ENCODE measurements at regions not wholly inside any gene's neighbourhood (a gene's known extent, or its start where the extent isn't known, plus 50 kb on each side); places are given as distances from the start of the nearest gene placed in this dataset.

DNA sequence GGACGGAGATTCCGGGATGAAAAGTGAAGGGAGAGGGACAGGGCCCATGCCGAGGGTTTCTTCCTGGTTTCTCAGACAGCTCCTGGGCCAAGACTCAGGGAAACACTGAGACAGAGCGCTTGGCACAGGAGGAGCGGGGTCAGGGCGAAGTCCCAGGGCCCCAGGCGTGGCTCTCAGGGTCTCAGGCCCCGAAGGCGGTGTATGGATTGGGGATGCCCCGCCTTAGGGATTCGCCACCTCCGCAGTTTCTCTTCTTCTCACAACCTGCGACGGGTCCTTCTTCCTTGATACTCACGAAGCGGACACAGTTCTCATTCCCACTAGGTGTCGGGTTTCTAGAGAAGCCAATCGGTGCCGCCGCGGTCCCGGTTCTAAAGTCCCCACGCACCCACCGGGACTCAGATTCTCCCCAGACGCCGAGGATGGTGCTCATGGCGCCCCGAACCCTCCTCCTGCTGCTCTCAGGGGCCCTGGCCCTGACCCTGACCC lies 55.0 kb upstream of the HLA-A start:
- H3K4me3 ChIP-seq: peak overlapping the region; percentile 86
- in situ Hi-C loops (cut with MboI): no loop called here
- H3K4me1 ChIP-seq (ENCODE audit: control insufficient read depth, insufficient read depth, low read length): no peaks in the 10 kb centered on the region
- peak overlapping the region; percentile 73 for H2AFZ ChIP-seq (ENCODE audit: control insufficient read depth, low read depth, low read length)
- no peak for DNase-seq (ENCODE audit: low read depth, low spot score)
- no peaks in the 10 kb centered on the region for H4K20me1 ChIP-seq (ENCODE audit: control insufficient read depth, insufficient read depth)
- no peaks in the 10 kb centered on the region for H3K36me3 ChIP-seq (ENCODE audit: control insufficient read depth in 2 of 2, insufficient read depth in 2 of 2, low read length in 1 of 2)
- FAIRE-seq: no peak
- intact Hi-C loops (cut with micrococcal nuclease; ENCODE audit: unreplicated experiment): loop anchor here (1.0 kb wide), 1 partner anchor 54 kb away; no protein-coding TSS in a partner anchor
- no peaks in the 10 kb centered on the region for H3K27me3 ChIP-seq (replicated peaks in 1 of 2; ENCODE audit: control insufficient read depth in 2 of 2, insufficient read depth in 2 of 2, low read length in 1 of 2)
- WGBS (ENCODE audit: insufficient coverage, insufficient replicate concordance, low lambda C conversion rate, missing lambda C conversion rate): under 1% methylated on average over 28 of the region's 28 CpGs
- peak overlapping the region; percentile 92 for H3K9ac ChIP-seq (ENCODE audit: control insufficient read depth, insufficient read depth, low read length)
- ChIA-PET SMC1A (ENCODE audit: uncharacterized antibody, unreplicated experiment) (interaction anchor here (0.7 to 1.8 kb wide), 5 partner anchors 19 to 79 kb away, joined by 3 to 11 read pairs (median 3); no protein-coding TSS in a partner anchor), RAD21 (ENCODE audit: unreplicated experiment) (interaction anchor here (0.6 to 1.7 kb wide), 2 partner anchors 77 to 79 kb away, joined by 3 to 5 read pairs; no protein-coding TSS in a partner anchor), CTCF (interaction anchor here (0.7 to 1.5 kb wide), 7 partner anchors 36 to 152 kb away, joined by 3 to 6 read pairs (median 4); no protein-coding TSS in a partner anchor), POLR2A (interaction anchor here (0.6 to 0.9 kb wide), 4 partner anchors 77 to 439 kb away, joined by 3 to 4 read pairs (median 3); no protein-coding TSS in a partner anchor)
- H3K9me3 ChIP-seq (replicated peaks; ENCODE audit: control insufficient read depth, insufficient read depth, low read length): no peaks in the 10 kb centered on the region; the same call in 2 of the 3 replicates
- BruUV-seq (replicated peaks): no TSS peak
- peak overlapping the region; percentile 75 for H3K27ac ChIP-seq (ENCODE audit: control insufficient read depth, insufficient read depth)
- TF ChIP-seq CHD2 (IDR thresholded peaks at IDR 0.05; ENCODE audit: borderline replicate concordance, low read depth, low read length) (no peak), CREB1 (IDR thresholded peaks at IDR 0.05; ENCODE audit: low read depth) (0 out of 2 replicates have a peak, but pooled peaks have one; percentile 11), MXI1 (IDR thresholded peaks at IDR 0.05; ENCODE audit: low read depth, low read length) (0 out of 2 replicates have a peak, but pooled peaks have one; percentile 5), RCOR1 (conservative IDR thresholded peaks at IDR 0.05; ENCODE audit: low read depth, low read length) (no peak), TCF12 (IDR thresholded peaks at IDR 0.05; ENCODE audit: low read depth, low read length) (no peak), RB1 (IDR thresholded peaks at IDR 0.05; ENCODE audit: borderline replicate concordance) (0 out of 2 replicates have a peak, but pooled peaks have one; percentile 16), TAF1 (IDR thresholded peaks at IDR 0.05; ENCODE audit: borderline replicate concordance, low read depth, low read length) (no peak), HCFC1 (IDR thresholded peaks at IDR 0.05; ENCODE audit: low read length) (no peak), RFX5 (IDR thresholded peaks at IDR 0.05; ENCODE audit: low read depth, low read length) (no peak; the same call in 1 of the 2 replicates), SP1 (IDR thresholded peaks at IDR 0.05; ENCODE audit: low read depth, low read length) (no peak), SPI1 (IDR thresholded peaks at IDR 0.05; ENCODE audit: borderline replicate concordance, insufficient read depth, low read depth, low read length) (no peak)
- TF ChIP-seq, protein P1, sequence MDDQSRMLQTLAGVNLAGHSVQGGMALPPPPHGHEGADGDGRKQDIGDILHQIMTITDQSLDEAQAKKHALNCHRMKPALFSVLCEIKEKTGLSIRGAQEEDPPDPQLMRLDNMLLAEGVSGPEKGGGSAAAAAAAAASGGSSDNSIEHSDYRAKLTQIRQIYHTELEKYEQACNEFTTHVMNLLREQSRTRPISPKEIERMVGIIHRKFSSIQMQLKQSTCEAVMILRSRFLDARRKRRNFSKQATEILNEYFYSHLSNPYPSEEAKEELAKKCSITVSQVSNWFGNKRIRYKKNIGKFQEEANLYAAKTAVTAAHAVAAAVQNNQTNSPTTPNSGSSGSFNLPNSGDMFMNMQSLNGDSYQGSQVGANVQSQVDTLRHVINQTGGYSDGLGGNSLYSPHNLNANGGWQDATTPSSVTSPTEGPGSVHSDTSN (IDR thresholded peaks at IDR 0.05; ENCODE audit: insufficient replicate concordance, low read depth, low read length): no peak
- peak overlapping the region; percentile 79 for H3K4me2 ChIP-seq (ENCODE audit: control insufficient read depth, insufficient read depth)
- peak; percentile 76 for ATAC-seq
- peaks cover 11% of the 10 kb centered on the region for H3K79me2 ChIP-seq (ENCODE audit: control insufficient read depth, insufficient read depth, low read length)

Data from GM12878 (cell line).